ENCODE measurements at regions not wholly inside any gene's neighbourhood (a gene's known extent, or its start where the extent isn't known, plus 50 kb on each side); places are given as distances from the start of the nearest gene placed in this dataset.
"Not testable (repeated sequence)": the region's sequence is repeated elsewhere in the genome, so short reads cannot be mapped to it uniquely, and the experiment has no call there.

DNA sequence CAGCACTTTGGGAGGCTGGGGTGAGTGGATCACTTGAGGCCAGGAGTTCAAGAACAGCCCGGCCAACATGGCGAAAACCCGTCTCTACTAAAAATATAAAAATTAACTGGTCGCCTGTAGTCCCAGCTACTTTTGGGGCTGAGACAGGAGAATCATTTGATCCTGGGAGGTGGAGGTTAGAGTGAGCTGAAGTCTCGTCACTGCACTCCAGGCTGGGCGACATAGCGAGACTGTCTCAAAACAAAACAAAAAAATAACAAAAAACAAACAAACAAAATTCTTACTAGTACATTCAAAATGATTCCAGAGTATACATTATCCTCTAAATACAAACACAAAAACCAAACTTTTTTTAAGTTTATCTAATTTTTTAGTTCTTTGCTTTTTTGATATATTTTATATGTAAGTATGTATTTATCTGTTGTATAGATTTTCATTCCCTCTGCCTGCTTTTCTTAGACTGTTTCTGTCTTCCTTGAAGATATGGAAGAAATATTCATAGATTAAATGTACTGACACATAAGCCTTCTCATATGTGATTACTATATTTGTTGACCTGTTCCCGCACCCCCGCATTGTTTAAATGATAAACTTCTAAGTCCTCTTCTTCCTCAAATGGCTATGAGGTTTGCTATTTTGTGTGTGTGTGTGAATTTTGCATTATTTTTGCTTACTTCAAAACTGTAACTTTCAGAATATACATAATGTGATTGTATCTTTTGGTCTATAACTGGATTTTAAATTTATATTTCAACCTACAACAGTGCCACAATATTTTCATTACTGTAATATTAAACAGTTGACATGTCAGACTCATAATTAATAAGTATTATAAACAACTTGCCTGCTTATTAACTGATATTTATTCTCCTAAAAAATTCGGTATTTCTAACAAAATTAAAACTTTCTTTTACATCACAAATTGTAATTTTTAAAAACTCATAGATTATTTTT, 1674.1 kb upstream of the B3GALT2 start:
- no peak for DNase-seq (ENCODE audit: extremely low read depth, low read depth)

DNA sequence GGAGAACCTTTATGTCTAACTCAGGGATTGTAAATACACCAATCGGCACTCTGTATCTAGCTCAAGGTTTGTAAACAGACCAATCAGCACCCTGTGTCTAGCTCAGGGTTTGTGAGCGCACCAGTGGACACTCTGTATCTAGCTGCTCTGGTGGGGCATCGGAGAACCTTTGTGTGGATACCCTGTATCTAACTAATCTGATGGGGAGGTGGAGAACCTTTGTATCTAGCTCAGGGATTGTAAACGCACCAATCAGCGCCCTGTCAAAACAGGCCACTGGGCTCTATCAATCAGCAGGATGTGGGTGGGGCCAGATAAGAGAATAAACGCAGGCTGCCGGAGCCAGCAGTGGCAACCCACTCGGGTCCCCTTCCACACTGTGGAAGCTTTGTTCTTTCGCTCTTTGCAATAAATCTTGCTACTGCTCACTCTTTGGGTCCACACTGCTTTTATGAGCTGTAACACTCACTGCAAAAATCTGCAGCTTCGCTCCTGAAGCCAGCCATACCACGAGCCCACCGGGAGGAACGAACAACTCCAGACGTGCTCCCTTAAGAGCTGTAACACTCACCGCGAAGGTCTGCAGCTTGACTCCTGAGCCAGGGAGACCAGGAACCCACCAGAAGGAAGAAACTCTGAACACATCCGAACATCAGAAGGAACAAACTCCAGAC, 1673.2 kb upstream of the B3GALT2 start:
- not testable (repeated sequence) for DNase-seq (ENCODE audit: extremely low read depth, low read depth)

DNA sequence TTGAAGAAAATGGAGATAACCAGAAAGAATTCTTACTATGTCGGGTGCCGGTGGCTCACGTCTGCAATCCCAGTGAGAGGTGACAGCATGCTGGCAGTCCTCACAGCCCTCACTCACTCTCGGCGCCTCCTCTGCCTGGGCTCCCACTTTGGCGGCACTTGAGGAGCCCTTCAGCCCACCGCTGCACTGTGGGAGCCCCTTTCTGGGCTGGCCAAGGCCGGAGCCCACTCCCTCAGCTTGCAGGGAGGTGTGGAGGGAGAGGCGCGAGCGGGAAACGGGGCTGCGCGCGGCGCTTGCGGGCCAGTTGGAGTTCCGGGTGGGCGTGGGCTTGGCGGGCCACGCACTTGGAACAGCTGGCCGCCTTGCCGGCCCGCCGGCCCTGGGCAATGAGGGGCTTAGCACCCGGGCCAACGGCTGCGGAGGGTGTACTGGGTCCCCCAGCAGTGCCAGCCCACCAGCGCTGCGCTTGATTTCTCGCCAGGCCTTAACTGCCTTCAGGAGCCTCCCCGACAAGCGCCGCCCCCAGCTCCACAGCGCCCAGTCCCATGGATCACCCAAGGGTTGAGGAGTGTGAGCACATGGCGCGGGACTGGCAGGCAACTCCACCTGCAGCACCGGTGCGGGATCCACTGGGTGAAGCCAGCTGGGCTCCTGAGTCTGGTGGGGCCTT, 1672.5 kb upstream of the B3GALT2 start:
- not testable (repeated sequence) for DNase-seq (ENCODE audit: extremely low read depth, low read depth)

DNA sequence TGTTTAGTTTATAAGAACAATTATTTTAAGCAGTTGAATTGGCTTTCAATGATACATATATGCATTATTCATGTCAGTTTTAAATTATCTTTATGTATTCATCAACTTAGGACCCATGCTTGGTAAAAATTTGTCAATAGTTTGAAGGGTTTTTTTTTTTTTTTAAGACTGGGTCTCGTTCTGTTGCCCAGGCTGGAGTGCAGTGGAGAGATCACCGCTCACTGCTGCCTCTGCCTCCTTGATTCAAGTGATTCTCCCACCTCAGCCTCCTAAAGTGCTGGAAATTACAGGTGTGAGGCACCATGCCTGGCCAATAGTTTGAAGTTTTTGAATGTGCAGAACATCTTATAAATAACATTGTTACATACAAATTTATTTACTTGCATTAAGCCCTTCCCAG, 1671.0 kb upstream of the B3GALT2 start:
- no peak for DNase-seq (ENCODE audit: extremely low read depth, low read depth)

DNA sequence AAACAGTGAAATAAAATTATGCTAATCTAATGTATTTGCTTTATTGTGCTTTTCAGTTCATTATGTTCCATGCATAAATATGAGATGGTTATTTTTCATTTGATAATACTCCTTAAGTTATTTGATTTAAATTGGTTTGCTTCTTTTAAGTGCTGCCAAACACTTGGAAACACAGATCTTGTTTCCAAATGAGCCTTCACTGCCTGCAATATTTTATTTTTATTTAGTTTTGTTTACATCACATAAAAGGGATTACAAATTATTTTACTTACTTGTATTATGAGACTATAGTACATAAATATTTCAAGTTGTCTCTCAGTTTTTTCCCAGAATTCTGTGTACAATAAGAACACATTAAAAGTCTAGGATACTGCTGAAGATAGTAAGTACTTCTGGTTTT, 1662.4 kb upstream of the B3GALT2 start:
- DNase-seq (ENCODE audit: extremely low read depth, low read depth) = no peak

DNA sequence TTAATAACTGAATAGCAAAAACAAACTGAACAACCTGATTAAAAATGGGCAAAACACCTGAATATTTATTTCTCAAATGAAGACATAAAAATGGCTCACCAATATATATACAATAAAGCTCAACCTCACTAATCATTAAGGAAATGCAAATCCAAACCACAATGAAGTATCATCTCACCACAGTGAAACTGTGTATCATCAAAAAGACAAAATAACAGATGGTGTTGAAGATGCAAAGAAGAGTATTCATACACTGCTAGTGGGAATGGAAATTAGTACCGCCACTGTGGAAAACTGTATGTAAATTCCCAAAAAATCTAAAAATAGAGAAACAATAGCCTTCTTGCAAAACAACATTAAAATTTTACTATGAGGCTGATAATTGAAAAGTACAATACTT, 1660.1 kb upstream of the B3GALT2 start:
- DNase-seq (ENCODE audit: extremely low read depth, low read depth) = no peak

DNA sequence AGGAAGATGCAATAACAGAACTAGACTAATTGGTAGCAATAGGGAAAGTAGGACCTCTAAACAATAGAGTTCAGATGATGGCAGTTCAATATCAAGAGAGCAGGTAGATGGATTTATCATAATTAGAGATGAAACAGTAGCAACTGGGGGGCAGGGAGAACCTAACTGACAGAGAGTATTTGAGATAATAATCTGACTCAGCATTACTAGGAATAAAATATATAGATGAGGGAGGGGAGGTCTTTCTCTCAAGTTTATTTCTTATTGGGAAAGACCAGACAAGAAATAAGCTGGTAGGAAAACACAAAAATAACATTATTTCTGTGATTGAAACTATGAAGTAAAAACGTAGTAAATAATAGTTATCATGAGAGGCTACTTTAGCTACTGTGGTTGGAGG, 1656.7 kb upstream of the B3GALT2 start:
- no peak for DNase-seq (ENCODE audit: extremely low read depth, low read depth)

DNA sequence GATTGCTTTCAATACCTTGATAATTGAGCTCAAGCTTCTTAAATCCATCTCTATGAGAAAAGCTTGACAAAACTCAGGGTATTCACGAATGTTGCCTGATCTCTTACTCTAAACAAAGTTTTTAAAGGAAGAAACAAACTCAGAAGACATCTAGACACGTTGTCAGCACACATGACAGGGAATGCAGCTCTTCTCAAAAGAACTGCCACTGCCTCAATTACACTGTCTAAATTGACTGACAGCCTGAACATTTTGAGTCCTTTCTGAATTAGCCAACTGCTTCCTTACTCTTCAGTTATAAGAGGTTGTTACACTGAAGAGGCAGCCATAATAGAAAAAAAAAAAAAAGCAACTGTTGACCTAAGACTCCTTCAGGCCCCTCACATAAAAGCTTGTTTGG, 1646.7 kb upstream of the B3GALT2 start:
- DNase-seq (ENCODE audit: extremely low read depth, low read depth) = no peak

DNA sequence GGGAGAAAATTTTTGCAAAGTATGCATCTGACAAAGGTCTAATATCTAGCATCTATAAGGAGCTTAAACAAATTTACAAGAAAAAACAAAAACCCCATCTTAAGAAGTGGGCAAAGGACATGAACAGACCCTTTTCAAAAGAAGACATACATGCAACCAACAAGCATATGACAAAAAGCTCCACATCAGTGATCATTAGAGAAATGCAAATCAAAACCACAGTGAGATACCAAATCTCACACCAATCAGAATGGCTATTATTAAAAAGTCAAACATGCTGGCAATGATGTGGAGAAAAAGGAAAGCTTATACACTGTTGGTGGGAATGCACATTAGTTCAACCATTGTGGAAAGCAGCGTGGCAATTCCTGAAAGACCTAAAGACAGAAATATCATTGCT, 1645.2 kb upstream of the B3GALT2 start:
- not testable (repeated sequence) for DNase-seq (ENCODE audit: extremely low read depth, low read depth)

DNA sequence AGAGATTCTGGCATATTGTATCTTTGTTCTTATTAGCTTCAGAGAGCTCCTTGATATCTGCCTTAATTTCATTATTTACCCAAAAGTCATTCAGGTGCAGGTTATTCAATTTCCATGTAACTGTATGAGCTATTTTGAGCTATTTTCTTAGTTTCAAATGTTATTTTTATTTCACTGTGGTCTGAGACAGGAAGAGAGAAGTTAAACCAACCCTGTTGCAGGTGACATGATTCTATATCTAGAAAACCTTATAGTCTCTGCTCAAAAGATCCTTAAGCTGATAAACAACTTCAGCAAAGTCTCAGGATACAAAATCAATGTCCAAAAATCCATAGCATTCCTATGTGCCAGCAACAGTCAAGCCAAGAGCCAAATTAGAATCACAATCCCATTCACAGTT, 1644.0 kb upstream of the B3GALT2 start:
- no peak for DNase-seq (ENCODE audit: extremely low read depth, low read depth)

DNA sequence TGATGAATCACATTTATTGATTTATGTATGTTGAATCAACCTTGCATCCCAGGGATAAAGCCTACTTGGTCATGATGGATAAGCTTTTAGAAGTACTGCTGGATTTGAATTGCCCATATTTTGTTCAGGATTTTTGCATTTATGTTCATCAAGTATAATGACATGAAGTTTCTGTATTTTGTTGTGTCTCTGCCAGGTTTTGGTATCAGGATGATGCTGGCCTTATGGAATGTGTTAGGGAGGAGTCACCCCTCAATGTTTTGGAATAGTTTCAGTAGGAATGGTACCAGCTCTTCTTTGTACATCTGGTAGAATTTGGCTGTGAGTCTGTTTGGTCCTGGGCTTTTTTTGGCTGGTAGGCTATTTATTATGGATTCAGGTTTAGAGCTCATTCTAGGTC, 1643.1 kb upstream of the B3GALT2 start:
- no peak for DNase-seq (ENCODE audit: extremely low read depth, low read depth)

DNA sequence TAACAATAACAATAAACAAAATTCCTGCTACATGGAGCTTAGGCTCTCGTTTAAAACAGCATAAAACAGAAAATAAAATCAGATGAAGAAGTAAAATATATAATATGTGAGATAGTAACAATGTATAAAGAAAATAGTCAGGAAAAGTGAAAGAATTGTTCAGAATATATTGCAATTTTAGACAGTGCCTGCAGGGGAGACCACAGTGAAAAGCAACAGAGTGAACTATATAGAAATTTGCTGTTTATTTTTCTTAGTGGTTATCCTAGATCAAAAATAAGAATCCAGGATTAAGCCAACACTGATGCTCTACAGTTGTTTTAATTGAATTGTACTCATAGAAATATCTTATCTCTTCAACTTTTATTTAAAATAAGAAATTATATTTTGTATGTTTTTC, 1639.0 kb upstream of the B3GALT2 start:
- DNase-seq (ENCODE audit: extremely low read depth, low read depth) = no peak

DNA sequence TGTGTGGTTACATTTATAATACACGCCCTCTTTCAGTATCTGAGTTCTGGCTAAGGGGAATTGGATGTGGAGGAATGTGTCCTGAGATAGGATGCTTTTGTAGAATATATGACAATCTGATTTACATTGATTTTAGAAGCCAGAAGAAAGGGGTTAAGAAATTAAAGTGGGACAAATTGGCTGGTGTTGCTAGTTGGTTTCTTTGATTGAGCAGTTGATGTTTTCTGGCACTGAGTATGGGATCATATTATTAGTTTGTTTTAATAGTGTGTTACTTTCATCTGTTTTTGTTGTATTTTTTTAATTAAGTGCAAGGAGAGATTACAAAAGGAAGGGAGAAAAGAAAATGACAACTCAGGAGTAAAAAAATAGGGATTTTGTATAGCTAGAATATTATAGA, 1634.7 kb upstream of the B3GALT2 start:
- DNase-seq (ENCODE audit: extremely low read depth, low read depth) = no peak

DNA sequence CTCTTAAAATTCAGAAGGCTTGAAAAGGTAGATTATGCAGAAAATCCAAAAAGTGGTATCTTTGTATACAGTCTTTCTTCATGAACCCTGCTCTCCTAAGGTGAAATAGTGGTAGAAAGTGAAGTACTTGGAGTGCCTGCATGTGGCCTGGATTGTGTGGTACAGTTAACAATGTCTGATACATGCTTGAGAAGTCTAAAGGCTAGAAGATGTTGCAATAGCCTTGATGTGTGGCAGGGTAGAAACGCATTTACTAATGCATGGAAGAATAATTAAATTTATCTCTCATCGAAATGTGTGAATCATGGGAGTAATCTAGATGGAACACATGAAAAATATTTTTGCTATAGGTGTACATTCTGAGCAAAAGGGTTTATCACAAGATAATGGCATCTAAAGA, 1632.3 kb upstream of the B3GALT2 start:
- no peak for DNase-seq (ENCODE audit: extremely low read depth, low read depth)

DNA sequence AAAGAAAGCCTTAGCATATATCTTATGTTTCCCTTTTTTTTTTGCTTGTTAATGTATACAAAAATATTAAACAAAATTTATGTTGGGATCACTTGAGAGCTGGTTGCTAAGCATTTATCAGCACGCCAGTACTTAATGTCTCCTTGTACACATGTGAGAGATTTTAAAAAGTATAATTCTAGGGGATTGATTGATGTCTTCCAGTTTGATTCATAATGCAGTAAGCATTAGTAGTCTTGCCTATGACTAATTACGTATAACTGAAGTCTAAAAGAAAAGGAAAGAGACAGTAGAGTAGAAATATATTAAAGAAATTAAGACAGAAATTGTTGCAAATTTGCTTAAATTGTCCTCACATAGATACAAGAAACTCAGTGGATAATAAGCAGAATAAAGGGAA, 1630.4 kb upstream of the B3GALT2 start:
- DNase-seq (ENCODE audit: extremely low read depth, low read depth) = no peak

DNA sequence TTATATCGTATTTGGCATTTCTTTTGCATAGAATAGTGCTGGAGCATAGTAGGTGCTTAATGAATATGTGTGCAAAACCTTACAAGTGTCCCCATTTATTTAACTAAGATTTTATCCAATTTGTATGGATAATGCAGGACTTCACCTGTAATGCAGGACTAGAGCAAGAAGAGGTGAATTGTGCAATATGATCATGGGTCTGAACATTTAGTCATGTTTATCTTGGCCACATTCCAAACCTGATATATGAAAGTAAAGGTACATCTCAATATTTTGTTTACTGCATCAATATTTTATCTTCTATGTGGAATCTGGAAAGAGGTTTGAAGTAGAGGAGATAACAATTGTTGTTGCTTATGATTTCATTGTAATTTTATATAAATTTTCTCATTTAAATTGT, 1626.7 kb upstream of the B3GALT2 start:
- no peak for DNase-seq (ENCODE audit: extremely low read depth, low read depth)

DNA sequence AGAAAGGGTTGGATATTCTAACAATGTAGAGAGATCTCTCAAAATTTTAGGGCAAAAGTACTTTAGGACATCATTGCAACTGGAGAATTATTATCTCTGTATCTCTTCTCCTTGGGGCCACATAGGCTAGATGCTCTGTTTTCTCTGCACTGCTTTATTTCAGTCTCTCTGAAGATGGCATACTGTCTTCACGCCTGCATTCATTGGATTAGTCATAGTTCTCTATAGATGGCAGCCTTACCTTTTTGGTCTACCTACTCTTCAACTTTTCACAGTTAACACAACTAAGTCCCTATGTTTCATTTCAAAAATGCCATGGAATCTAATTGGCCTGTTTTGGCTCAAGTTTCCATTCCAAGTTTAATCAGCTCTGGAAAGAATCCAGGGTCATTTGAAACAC, 1623.3 kb upstream of the B3GALT2 start:
- DNase-seq (ENCODE audit: extremely low read depth, low read depth) = no peak

DNA sequence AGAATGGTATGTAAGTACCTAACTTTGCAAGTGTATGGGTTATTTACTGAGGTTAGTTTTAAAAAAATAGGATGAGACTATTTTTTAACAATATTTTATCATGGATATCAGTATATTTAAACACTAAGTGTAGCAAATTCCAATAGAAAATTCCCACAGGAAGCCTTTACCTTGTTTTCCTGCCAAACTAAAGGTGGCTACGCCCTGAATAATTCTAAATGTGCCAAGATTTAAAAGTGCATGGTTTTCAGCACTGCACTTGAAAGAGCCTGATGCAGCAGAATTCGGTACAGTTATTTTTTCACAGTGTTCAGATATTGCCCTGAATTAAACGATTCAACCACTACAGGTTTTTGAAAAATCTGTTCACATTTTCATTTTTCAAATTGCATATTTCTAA, 1622.8 kb upstream of the B3GALT2 start:
- DNase-seq (ENCODE audit: extremely low read depth, low read depth) = no peak

DNA sequence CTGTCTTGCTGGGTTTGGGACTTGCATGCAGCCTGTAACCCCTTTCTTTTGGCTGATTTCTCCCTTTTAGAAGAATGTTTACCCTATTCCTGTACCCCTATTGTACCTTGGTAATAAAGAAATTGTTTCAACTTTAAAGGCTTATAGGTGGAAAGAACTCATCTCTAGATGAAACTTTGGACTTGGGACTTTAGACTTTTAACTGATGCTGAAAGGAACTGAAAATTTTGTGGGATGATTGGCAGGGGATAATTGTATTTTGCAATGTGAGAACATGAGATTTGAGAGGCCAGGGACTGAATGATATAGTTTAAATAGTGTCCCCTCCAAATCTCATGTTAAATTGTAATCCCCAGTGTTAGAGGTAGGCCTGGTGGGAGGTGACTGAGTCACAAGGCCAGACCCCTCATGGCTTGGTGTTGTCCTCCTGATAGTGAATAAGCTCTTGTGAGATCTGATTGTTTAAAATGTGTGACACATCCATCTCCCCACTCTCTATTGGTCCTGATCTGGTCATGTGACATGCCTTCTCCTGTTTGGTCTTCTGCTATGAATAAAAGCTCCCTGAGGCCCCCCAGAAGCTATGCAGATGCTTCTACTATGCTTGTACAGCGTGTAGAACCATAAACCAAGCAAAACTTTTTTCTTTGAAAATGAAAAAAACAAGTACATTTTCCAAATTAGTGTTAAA, 1621.3 kb upstream of the B3GALT2 start:
- DNase-seq (ENCODE audit: extremely low read depth, low read depth) = no peak

DNA sequence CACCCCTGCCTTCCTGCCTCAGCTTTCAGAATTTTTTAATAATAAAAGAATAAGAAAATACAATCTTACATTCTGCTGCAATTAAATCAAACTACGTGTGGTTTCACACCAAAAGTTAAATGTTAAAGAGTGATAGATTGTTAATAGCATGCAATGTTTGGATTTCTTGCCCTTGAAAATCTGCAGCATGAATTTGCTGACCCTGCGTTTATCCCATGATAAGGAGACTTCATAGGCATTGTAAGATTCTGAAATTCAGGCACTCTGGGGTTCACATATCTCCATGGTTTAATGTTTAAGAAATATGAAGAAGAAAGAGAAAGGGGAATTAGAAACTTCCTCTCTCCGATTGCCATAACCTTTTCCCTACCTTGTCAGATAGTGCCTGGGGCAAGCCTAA, 1616.2 kb upstream of the B3GALT2 start:
- DNase-seq (ENCODE audit: extremely low read depth, low read depth) = no peak
